GM21447 (cell line): ENCODE measurements at regions not wholly inside any gene's neighbourhood (a gene's known extent, or its start where the extent isn't known, plus 50 kb on each side); places are given as distances from the start of the nearest gene placed in this dataset.

Experiments used
- ATAC-seq: cut with Tn5 transposase; IDR thresholded peaks from one replicate; pipeline ENCODE4 v1.9.1; 2021; ENCODE audit not compliant: unreplicated experiment

DNA sequence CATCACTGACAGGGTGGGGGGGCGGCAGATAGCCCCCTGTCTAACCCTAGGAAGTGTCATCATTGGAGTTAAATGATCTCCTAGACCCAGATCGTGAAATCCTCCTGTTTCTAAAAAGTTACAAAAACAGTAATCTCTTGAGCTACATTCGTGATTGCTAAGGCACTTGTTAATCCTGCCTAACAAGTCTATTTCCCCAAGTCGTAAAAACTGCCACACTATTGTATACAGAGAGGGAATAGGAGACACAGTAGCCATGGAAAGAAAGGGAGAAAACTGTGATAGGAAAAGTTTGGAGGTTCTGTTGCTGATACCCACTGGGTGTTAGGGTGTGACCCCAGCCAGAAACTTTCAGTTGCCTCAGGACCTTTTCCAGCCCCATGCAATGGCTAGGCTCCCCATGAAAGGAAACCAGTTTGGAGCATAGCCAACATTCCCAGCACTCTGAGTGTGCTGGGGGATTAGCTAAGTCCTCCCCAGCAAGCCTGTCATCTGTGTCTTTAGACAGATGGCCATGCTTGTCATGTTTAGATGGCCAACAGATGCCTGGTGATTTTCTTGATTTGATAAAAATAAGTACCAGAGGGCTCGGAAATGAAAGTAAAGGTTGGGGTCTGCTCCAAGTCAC is 63.3 kb upstream of the ANXA10 start:
- ATAC-seq: no peak

- no peak for ATAC-seq
These were observed 54.7 kb upstream of the ANXA10 start for GRCh38 chr4:168037676-168038075.

GRCh38 chr4:168039593-168039992 is 52.7 kb upstream of the ANXA10 start:
- no peak for ATAC-seq
